SH-SY5Y (cell line): ENCODE measurements at regions not wholly inside any gene's neighbourhood (a gene's known extent, or its start where the extent isn't known, plus 50 kb on each side); places are given as distances from the start of the nearest gene placed in this dataset.

ENCODE experiments used
- GATA2 ChIP-seq: IDR thresholded peaks from 2 replicates; pipeline ENCODE4 v1.6.1; 2011; ENCODE audit warnings: mild to moderate bottlenecking, low read depth, low read length
- GATA3 ChIP-seq: IDR thresholded peaks from 2 replicates; pipeline ENCODE4 v1.6.1; 2011; ENCODE audit warnings: low read depth, mild to moderate bottlenecking, low read length, moderate library complexity

DNA sequence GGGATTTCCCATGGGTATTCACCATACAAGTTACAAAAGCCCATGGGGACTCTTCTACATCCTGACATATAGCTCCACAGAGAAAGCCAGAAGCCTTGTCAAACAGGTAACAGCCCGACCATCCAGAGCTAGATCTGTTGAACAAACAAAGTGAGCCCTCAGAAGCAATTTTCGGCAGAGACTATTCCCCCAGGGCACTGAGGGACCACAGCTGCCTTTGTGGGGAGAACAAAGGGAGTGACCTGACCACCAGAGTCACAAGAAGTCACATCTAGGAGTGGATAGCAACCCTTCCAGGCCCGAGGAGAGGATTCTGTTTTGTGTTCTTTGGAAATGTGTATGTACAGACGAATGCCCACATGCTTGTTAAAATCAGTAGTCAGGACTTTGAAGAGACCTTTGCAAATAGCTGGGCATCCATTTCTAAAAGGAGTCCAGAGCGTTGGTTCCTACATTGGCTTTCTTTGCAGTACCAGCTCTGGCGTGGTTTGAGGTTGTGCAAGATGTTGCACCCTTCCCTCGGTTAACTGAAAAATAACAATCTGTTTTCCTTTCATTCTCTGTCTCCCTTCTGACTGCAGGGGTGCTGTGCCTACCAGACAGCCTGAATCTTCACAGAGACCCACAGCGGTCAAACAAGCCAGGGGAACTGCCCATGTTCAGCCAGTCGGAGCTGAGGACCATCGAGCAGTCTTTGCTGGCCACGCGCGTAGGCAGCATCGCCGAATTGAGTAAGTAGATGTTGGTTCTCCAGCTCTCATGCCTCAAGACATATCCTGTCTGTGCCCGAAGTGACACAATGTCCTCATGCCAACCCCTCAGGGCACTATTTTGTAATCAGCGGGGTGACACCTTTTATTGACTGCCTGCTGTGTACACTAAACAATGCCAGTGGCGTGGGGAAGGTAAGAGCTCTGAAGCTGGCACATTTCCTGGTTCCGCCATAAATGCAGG, 165.4 kb upstream of the PWP1 start:
- TF ChIP-seq GATA3 (no peak), GATA2 (no peak)

- TF ChIP-seq GATA2 (no peak), GATA3 (no peak)
These were observed 163.7 kb upstream of the PWP1 start for GRCh38 chr12:107521826-107522355.

GRCh38 chr12:107522692-107523477, 162.7 kb upstream of the PWP1 start:
- no peak for TF ChIP-seq GATA2
- TF ChIP-seq GATA3 = no peak

DNA sequence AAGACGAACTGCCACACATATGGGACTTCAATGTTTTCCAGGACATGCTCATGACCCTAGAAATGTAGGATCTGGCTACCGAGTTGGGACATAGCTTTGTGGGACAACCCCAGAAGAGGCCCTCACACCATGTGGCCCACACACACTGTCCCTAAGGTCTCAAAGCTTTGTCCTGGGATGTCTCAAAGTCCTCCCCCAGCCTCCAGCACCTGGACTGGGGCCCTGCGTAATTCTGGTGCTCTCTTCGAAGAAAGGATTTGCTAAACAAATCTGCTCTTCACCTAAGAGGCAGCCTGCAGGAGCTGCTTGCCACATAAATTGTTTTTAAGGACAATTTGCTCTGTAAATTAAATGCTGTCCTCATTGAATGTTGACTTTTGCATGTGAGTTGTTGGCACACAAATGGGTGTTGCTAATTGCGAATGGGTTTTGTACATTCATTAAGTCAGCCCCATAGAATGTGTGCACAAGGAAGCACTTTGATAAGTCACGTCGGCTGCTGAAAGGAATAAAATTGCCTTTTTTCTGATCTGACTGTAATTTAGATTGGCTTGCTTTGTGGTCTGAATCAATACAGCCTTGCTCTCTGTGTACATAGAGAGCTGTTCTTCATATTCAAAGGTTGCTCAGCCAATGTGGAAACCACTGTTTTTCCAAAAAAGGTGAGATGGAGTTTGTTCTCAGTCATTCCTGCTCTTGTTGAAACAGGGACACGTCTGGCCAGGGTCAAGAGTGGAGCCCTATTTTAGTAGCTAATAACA, 161.6 kb upstream of the PWP1 start:
- TF ChIP-seq GATA2 (no peak), GATA3 (no peak)

- no peak for TF ChIP-seq GATA3
These were observed 160.4 kb upstream of the PWP1 start for GRCh38 chr12:107525063-107525718.

DNA sequence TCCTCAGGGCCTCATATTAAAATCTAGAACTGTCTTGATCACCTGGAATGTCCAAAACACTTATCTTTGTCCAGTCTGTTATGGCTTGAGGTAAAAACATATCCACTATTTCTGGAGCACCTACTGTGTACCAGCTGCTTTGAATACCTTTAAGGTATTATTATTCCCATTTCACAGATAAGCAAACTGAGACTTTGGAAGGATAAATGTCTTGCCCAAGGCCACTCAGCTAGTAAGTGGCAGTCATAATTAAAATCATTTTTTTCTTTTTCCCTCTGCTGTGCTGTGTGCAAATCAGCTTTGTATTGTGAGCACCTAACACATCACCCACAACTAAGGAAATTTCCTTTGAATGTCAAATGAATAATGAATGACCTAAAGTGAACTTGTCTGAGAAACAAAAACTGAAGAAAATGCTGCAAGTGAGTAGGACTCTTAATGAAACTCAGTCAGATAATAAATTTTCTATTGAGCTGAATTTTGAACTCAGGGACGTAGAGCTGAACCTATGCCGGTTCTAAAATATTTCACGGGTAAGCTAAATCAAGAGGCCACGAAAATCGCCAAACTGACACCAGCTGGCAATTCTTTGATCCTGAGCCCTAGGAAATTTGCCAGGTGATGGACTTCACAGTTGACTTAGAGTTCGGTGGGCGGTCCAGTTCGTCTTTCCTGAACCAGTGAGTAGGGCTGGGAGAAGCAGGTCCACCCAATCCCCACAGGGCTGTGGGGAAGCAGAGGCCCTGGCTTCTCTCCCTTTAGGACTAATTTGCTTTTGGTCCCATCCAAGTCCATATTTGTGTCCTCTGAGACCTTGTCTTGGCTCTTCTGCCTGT, 159.7 kb upstream of the PWP1 start:
- TF ChIP-seq GATA2 (no peak), GATA3 (no peak)

DNA sequence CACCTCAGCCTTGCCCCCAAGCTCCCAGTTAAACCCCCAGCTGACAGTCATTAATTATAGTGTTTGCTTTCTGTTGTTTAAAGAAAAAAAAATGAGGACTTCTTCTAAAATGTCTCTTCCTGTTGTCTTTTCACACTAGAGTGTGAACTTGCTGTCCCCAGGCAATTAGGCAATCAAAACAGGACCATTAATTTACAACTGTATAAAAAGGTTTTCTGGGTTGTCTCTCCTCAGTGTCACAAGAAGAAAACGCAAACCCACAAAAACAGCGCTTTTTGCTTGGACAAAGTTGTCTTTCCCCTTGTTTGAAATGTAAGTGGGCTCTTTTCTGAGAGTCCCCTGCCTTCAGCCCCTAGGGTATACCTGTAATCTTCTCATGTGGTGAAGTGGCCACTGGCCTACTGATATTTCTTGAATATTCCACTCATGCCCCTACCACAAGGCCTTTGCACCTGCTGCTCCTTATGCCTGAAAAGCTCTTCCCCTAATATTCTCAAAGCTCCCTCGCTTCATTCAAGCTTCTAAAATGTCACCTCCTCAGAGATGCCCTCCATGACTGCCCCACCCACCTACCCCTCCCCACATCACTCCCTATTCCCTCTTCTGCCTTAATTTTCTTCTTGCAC, 158.9 kb upstream of the PWP1 start:
- TF ChIP-seq GATA3 (no peak), GATA2 (no peak)

GRCh38 chr12:107528731-107529365, 156.8 kb upstream of the PWP1 start:
- no peak for TF ChIP-seq GATA2
- no peak for TF ChIP-seq GATA3

- TF ChIP-seq GATA2 (no peak), GATA3 (no peak)
These were observed 155.6 kb upstream of the PWP1 start for GRCh38 chr12:107529991-107530390.

- no peak for TF ChIP-seq GATA3
- no peak for TF ChIP-seq GATA2
These were observed 154.9 kb upstream of the PWP1 start for GRCh38 chr12:107530701-107531100.

GRCh38 chr12:107533218-107533617, 152.4 kb upstream of the PWP1 start:
- TF ChIP-seq GATA3 (no peak), GATA2 (no peak)

DNA sequence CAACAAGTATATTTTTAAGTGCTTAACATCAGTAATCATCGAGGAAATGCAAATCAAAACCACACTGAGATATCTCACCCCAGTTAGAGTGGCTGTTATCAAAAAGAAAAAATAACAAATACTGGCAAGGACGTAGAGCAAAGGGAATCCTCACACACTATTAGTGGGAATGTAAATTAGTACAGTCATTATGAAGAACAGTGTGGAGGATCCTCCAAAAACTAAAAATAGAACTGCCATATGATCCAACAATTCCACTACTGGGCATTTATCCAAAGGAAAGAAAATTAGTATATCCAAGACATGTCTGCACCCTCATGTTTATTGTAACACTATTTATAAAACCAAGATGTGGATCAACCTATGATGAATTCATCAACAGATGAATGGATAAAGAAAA, 149.0 kb upstream of the PWP1 start:
- TF ChIP-seq GATA2 = no peak
- TF ChIP-seq GATA3 = no peak
